COLO829 (cell line): ENCODE measurements at regions not wholly inside any gene's neighbourhood (a gene's known extent, or its start where the extent isn't known, plus 50 kb on each side); places are given as distances from the start of the nearest gene placed in this dataset.
A peak's percentile ranks its signal among the peaks of the same experiment; 100 is the strongest.
"Not testable (repeated sequence)": the region's sequence is repeated elsewhere in the genome, so short reads cannot be mapped to it uniquely, and the experiment has no call there.

Experiments used
- DNase-seq: peaks from one replicate; pipeline ENCODE4 v3.0.0; 2012; ENCODE audit warnings: low spot score

DNA sequence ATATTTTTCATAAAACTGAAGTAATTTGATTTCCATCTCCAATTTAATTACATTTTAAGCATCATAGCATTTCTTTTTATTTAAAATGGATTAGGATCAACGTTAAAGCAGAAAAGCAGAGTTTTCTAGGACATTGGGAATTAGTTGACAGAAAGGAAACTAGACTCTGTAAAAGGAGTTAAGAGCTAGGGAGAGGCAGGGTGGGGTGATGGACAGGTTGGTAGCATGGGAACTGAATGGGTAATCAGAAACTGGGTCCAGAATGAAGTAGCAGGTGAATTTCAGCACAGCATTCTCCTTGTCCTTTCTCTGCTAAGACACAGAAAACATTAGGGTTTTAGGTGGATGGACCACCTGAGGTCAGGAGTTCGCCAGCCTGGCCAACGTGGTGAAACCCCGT is 97.6 kb downstream of the ANAPC4 start:
- DNase-seq = no peak

DNA sequence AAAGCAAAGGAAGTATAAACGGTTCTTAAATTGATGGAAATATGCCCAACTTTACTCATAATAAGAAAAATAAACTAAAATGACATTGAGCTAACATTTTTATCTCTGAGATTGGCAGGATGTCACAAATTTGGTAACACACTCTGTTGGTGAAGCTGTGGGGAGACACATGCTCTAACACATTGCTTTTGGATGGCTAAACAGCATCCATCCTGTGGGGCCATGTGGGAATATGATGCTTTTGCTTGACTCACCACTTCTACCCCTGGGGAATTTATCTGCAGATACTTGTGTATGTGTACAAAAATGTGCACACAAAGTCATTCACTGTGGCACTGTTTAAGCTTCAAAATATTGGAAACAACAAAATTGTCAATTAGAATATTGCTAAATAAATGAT is 100.2 kb downstream of the ANAPC4 start:
- DNase-seq = no peak

DNA sequence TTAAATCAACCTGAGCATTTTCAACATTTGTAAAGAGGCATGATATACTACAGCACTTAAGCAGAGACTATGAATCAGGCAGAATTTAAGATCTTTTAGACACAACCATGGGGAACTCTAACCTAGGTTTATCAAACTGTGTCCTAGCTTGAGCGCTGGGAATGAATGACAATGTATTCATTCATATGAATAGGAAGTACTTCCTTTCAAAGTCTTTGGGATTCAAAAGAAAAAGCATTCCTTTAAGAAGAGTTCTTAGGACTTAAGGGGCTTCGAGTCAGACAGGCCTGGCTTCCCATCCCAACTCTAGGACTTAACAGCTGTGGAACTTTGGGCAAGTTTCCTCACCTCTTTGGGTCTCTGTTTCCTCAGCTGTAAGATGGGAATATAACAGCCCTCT is 104.6 kb downstream of the ANAPC4 start:
- DNase-seq = no peak

DNA sequence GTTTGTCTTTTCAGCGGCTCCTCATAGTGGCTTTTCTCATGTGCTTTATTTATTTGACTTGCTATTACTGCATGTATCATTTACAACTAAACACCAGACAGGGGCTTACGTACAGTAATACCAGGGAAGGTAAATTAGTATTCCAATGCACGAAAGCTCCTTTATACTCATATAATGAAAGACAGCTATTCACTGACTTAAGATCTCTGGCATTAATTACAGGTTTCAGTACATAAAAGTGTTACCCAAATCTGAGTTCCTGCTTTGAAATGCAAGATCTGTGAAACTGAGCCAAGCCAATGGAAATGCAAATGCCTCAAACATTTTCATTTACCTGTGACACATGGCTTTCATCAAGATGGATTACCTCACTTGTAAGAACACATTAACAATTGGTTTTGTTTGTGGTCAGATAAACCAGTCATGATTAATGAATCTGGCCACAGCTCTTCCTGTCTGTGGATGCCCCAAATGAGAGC is 107.2 kb downstream of the ANAPC4 start:
- no peak for DNase-seq

DNA sequence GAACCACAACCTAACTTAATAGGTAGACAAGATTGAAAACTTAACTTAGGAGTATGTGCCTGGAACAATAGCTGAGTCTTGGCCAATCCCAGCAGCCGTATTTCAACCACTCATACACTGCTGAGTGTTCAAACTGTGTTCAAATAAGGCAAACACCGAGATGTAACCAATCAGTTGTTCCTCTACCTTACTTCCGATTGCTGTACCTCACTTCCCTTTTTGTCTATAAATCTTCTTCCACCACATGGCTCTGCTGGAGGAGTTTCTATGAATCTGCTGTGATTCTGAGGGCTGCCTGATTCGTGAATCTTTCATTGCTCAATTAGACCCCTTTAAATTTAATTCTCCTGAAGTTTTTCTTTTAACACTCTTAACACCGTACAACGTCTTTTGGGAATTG is 108.0 kb downstream of the ANAPC4 start:
- DNase-seq = no peak

DNA sequence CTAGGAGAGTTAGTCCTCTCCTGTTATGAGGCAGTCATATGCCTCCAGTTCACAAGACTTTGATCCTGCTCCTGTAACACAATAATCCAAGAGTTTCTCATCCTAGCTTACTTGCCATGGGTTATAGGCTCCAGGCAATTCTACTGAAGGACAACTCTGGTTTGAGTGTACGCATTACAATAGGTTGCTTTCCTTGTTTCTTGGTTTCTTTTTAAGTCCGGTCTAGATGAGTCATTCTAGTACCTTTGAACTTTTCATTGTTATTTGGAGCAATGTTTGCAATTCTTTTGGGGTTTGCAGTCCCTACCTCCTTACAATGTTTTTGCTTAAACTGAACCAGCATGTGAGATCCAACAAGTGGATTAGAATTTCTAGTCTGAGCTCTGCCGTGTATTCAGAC is 109.1 kb downstream of the ANAPC4 start:
- DNase-seq = no peak

DNA sequence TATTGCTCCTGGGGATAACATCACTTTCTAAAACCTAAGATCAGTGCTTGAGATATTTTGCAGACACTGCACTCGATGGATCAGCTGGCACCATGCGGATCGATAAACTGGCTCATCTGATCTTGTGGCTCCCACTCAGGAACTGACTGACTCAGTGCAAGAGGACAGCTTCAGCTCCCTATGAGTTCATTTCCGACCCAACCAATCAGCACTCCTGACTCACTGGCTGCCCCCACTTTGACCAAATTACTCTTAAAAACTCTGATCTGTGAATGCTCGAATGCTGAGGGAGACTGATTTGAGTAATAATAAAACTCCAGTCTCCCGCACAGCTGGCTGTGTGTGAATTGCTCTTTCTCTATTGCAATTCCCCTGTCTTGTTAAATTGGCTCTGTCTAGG is 110.1 kb downstream of the ANAPC4 start:
- DNase-seq = no peak

DNA sequence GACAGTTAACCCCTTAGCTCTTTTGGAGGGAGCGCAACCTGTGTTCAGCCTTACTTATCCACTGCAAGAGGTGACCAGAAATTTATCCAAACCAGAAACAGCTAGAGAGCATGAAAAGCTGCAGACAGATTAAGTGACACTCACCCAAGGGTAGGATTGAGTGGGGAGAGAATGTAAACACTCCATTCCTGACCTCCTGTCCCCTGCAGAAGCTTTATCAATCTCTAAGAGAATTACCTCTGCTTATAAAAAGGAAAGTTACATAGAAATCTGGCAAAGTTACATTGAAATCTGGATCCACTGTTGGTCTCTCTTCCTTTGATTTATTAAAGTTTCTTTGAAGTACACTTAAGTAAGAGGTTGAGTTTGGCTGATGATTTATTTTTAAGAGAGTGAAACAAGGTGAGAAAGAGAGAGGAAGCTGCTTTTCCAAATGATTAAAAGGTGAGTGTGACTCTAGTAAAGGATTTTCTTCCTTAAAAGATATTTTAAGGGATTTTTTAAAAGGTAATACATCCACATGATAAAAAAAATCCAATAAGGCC is 112.3 kb downstream of the ANAPC4 start:
- DNase-seq = no peak

DNA sequence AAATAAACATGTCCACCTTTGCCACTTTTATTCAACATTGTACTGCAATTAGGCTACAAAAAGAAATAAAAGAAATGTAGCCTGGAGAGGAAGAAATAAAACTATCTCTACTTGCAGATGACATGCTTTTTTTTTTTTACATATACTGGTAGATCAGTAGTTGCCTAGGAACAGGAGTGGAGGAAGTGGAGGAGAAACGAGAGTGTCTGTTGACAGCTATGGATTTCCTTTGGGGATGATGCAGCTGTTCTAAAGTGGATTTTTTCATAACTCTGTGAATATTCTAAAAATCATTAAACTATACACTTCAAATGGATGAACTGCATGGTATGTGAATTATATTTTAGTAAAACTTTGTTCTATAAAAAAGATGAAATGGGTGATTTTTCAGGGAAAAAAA is 116.4 kb downstream of the ANAPC4 start:
- no peak for DNase-seq

DNA sequence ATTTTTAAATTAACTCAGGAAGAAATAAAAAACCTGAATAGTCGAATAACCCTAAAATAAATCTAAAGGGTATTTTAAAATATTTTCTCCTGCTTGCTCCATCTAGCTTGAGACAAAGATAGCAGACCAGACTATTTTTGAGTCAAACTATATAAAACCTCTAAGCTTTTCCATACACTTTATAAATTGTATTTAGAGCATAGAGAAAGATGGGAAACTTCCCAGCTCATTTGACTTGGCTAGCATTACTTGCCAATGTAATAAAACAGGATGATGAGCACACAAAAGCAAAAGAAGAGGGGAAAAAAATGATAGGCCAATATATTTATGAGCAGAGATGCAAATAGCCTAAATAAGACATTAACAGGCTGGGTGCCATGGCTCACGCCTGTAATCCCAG is 117.1 kb downstream of the ANAPC4 start:
- DNase-seq = no peak

DNA sequence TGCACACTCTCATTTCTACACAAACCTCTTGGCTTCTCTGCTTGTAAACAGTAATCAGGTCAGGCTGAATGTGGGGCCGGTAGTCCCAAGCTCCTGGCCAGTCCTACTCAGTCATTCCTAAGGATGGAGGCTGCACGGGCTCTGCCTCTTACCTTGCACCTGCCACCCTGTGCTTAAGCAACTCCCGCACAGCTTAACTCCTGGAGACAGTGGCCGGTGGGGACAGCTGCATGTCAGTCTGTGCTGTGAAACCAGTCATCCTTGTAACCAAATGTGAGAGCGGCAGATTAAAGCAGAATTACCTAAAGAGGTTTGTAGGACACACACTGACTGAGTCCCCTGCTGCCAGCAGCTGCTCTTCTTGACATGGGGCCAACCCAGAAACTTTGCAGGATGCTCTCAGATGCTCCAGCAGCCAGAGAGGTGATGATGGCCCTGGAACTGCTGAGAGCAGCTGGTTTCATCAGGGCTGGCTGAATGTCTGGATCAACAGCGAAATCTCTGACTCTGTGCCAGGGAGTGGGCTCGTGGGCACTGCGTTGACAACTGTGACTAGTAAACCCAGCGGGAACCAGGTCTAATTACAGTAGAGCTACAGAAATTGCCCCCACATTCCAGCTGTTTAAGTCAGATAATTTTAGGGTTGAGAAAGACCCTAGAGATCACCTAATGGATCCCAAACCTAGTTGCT is 123.7 kb downstream of the ANAPC4 start:
- no peak for DNase-seq

DNA sequence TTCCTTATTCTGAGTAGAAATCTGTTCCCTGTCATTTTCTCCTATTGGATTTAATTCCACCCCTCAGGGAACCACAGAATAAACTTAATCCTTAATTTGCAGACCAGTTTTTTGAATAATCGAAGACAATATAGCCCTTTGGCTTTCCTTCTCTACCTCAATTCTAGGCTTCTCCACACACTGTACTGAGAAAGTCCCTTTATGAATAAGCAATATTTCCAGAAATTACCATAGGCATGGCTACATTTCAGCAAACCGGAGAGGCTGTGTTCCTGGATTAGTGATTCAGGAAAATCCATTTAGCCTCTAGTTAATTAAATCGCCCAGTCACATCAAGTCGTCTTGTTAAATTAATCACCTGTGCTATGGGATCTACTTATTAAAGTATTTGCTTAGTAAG is 125.1 kb downstream of the ANAPC4 start:
- no peak for DNase-seq

DNA sequence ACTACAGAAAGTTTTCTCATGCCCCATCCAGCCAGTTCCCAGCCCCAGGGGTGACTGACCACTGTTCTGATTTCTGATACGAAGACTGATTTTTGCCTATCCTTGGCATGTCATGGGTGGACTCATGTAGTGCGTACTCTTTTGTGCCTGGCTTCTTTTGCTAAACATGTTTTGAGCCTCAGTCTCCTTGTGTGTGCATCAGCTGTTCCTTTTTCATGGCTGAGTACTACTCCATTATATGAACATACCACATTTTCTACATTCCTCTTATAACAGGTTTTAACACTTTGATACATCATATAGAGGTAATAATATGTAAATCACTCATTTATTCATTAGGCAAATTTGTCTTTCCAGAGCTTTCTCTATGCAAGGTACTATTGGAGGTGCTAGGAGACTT is 126.7 kb downstream of the ANAPC4 start:
- DNase-seq = no peak

DNA sequence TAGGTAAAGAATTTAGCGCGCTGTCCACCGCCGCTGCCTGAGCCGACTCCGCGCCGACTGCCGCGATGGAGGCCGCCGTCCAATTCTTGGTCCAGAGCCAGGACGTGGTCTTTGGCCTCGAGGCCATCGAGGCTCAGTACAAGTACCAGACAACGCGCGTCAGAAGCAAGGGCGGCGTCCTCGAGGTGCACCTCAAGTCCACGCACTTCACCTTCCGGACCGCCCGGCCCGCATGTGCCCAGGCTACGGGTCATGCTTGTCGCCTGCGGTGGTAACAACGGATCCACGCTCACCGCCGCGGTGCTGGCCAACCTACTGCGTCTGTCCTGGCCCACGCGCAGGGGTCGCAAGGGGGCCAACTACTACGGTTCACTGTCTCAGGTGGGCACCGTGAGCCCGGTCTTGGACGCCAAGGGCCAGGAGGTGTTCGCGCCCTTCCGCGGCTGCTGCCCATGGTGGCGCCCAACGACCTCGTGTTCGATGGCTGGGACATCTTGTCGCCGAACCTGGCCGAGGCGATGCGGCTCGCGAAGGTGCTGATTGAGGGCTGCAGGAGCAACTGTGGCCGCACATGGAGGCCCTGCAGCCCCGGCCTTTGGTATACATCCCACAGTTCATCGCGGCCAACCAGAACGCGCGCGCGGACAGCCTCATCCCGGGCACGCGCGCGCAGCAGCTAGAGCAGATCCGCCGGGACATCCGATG is 128.0 kb downstream of the ANAPC4 start:
- DNase-seq = no peak

DNA sequence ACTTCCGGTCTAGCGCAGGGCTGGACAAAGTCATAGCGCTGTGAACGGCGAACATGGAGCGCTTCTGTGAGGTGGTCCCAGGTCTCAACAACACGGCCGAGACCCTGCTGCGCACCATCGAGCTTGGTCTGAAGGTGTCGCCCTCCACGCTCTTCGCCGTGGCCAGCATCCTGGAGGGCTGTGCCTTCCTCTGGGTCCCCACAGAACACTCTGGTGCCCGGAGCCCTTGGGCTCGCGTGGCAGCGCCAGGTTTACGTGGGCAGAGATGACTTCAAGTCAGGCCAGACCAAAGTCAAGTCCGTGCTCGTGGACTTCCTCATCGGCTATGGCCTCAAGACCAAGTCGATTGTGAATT is 128.6 kb downstream of the ANAPC4 start:
- DNase-seq = no peak

DNA sequence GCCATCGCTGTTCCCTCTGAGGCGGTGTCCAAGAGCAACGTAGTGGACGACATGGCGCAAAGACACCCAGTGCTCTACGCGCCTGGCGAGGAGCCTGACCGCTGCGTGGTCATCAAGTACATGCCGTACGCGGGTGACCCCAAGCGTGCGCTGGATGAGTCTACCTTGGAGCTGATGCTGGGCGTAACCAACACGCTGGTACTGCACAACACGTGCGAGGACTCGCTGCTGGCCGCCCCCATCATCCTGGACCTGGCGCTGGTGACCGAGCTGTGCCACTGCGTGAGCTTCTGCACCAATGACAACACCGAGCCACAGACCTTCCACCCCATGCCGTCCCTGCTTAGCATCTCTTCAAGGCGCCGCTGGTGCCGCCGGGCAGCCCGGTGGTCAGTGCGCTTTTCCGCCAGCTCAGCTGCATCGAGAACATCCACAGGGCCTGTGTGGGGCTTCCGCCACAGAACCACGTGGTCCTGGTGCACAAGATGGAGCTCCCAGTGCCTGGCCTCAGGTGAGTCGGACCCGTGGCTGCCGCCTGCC is 129.0 kb downstream of the ANAPC4 start:
- no peak for DNase-seq

DNA sequence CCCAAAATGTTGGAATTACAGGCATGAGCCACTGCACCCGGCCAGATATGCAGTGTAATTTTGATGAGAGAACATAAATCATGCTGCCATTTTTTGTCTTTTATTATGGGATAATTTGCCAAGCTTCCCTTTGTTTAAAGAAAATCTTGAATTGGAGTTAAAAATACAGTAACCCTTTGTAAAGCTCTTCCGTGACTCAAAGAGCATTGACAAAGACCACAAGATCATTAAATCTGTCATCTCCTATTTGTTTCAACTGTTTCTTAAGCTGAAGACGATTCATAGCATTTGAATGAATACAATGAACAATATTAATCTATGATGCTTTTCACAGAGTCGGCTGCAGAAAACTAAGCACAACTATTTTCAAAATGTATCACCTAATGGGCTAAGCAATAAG is 132.6 kb downstream of the ANAPC4 start:
- DNase-seq = peak; percentile 53

DNA sequence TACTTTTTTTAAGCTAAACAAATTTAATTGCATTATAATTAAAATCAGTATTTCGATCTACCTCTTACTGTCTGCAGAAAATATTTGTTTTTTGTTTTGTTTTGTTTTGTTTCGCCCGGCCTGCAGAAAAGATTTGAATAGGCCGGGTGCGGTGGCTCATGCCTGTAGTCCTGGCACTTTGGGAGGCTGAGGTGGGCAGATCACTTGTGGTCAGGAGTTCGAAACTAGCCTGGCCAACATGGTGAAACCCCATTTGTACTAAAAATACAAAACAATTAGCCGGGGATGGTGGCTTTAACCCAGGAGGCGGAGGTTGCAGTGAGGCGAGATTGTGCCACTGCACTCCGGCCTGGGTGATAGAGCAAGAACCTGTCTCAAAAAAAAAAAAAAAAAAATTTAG is 134.8 kb downstream of the ANAPC4 start:
- DNase-seq = not testable (repeated sequence)

DNA sequence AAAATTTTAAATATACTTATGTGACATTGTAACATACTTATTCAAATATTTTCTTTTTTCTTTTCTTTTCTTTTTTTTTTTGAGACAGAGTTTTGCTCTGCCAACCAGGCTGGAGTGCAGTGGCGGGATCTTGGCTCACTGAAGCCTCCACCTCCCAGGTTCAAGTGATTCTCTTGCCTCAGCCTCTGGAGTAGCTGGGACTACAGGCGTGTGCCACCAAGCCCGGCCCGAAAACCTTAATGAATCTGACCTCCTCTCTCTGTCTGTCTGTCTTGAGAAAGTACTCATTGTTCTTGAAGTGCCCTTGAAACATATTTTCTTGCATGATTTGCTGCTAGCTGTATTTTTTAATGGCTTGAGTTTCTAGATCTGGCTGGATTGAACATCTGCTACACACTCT is 136.8 kb downstream of the ANAPC4 start:
- DNase-seq = no peak

DNA sequence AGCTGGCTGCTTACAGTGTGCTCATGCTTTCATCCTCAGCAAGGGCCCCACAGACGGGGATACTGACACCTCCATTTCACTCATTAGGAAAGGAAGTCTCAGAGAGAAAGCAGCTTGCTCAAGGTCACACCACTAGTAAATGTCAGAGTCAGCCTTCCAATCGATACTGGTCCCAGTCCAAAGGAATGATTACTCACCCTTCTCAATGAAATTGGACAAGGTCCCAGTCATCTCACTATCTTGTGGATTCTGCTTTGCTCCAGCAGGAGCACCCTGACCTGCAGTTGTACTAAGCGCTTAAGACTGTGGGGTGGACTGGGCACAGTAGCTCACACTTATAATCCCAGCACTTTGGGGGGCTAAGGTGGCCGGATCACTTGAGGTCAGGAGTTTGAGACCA is 132.2 kb upstream of the SLC34A2 start:
- no peak for DNase-seq

DNA sequence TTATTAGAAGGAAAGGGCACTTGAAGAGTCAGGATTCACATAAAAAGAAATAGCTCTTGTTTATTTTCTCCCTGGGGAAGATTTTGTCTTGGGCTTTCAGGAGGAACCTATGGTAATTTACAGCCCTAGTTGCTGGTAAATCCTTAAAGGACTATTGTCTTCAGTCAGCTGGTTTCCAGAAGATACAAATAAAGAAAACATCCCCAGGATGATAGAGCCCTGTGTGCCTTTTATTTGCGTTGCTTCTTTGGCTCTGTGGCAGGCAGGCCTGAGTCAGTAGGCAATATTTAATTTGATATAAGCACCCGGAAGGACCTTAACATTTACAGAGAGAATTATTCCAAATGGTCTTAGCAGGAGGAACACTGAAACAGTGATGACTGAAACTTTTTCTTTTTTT is 131.0 kb upstream of the SLC34A2 start:
- DNase-seq = peak; percentile 50

DNA sequence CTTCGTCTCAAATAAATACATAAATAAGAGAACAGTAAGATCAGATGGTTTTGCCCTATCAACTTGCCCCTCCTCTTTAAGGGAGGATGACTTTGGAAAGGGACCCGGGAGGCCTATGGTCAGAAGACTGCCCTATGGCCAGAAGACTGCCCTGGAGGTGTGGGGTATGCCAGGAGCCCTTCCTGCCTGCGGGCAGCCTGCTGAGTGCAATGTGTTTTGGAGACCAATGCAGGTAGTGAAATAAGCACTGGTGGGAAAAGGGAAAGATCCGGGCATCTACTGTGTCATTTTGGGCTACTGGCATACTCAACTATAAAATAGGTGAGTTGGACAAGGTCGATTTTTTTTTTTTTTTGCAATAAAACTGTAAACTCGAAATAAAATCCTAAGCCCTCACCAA is 129.8 kb upstream of the SLC34A2 start:
- DNase-seq = no peak

DNA sequence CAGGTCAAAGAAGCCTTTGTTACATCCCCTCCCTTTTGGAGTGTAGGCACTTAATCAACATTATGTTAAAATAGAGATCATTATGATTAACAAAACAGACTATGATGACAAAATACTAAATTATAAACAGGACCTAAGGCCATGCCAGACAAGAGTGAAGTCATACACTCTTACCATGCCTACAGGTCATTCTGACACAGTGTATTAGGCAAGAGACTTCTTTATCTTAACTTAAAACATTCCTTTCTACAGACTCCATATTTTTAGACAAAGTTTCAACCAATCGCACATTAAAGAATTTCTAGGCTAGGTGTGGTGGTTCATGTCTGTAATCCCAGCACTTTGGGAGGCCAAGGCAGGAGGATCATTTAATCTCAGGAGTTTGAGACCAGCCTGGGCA is 128.6 kb upstream of the SLC34A2 start:
- DNase-seq = peak; percentile 41

DNA sequence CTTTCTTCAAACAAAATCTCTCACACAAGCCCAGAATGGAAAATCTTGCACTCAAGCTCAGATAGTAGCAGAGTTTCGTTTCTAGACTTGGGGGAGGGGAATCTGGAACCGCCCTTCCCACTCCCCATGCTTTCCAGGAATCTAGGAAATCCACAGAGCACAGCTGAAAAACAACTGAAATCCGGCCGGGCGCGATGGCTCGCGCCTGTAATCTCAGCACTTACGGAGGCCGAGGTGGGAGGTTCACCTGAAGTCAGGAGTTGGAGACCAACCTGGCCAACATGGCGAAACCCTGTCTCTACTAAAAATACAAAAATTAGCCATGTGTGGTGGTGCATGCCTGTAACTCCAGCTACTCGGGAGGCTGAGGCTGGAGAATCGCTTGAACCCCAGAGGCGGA is 127.3 kb upstream of the SLC34A2 start:
- no peak for DNase-seq
